Endothelial cell of umbilical vein (primary cell): ENCODE measurements at regions not wholly inside any gene's neighbourhood (a gene's known extent, or its start where the extent isn't known, plus 50 kb on each side); places are given as distances from the start of the nearest gene placed in this dataset.

ENCODE experiments used
- CTCF ChIP-seq, 2 donors: IDR thresholded peaks; 1 replicate in 1 of 2; 2 replicates in 1 of 2; pipeline ENCODE4 v1.5.1; 2011; ENCODE audit warnings: low read length in 2 of 2, mild to moderate bottlenecking in 2 of 2, moderate library complexity in 2 of 2, control low read depth in 1 of 2, inconsistent platforms in 1 of 2, low read depth in 1 of 2; ENCODE audit not compliant: insufficient read depth in 1 of 2; ENCODE audit errors: extremely low read depth in 1 of 2
- EZH2 ChIP-seq: IDR thresholded peaks from 2 replicates; pipeline ENCODE4 v1.6.1; 2012; ENCODE audit warnings: borderline replicate concordance, low read depth, mild to moderate bottlenecking, moderate library complexity, low read length, inconsistent platforms; ENCODE audit not compliant: severe bottlenecking
- JUN ChIP-seq: IDR thresholded peaks from 2 replicates; pipeline ENCODE4 v1.6.1; 2011; ENCODE audit warnings: borderline replicate concordance, low read depth; ENCODE audit not compliant: insufficient read length, insufficient read depth
- MAX ChIP-seq: IDR thresholded peaks from 2 replicates; pipeline ENCODE4 v1.6.1; 2011; ENCODE audit not compliant: insufficient read depth, insufficient read length
- MYC ChIP-seq: IDR thresholded peaks from one replicate; pipeline ENCODE4 v1.6.1; 2011; ENCODE audit warnings: mild to moderate bottlenecking, low read depth, low read length
- POLR2A ChIP-seq: IDR thresholded peaks from 2 replicates; pipeline ENCODE4 v1.6.1; 2012; ENCODE audit warnings: low read depth, mild to moderate bottlenecking, control low read depth, low read length
- POLR2AphosphoS5 ChIP-seq: IDR thresholded peaks from 2 replicates; pipeline ENCODE4 v1.6.1; 2012; ENCODE audit warnings: low read depth, mild to moderate bottlenecking, control low read depth, low read length, moderate library complexity; ENCODE audit not compliant: insufficient read depth

DNA sequence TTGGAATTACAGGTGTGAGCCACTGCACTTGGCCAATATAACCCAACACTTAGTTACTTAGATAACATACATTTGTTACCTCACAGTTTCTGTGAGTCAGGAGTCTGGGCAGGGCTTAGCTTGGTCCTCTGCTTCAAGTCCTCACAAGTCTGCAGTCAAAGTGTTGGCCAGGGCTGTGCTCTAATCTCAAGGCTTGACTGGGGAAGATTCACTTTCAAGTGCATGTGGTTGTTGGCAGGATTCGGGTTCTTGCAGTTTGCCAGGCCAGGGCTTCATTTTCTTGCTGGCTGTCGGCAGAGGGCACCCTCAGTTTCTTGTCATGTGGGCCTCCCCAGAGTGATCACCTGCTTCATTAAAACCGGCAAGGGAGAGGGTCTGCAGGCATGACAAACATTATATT, 103.7 kb downstream of the SLC4A3 start:
- TF ChIP-seq POLR2A (no peak), EZH2 (no peak), CTCF (IDR thresholded peaks at IDR 0.05; ENCODE audit: extremely low read depth in 1 of 2, insufficient read depth in 1 of 2, low read depth in 1 of 2, low read length in 2 of 2) (no peak), MAX (no peak), POLR2AphosphoS5 (no peak), MYC (no peak), JUN (no peak)
